IPS DF 4.7 (cell line): ENCODE measurements at regions not wholly inside any gene's neighbourhood (a gene's known extent, or its start where the extent isn't known, plus 50 kb on each side); places are given as distances from the start of the nearest gene placed in this dataset.
A peak's percentile ranks its signal among the peaks of the same experiment; 100 is the strongest.
"Not testable (repeated sequence)": the region's sequence is repeated elsewhere in the genome, so short reads cannot be mapped to it uniquely, and the experiment has no call there.

Source experiments
- DNase-seq: peaks from one replicate; pipeline ENCODE4 v3.0.0-alpha.2; 2013; ENCODE audit warnings: low spot score; ENCODE audit errors: extremely low read depth

DNA sequence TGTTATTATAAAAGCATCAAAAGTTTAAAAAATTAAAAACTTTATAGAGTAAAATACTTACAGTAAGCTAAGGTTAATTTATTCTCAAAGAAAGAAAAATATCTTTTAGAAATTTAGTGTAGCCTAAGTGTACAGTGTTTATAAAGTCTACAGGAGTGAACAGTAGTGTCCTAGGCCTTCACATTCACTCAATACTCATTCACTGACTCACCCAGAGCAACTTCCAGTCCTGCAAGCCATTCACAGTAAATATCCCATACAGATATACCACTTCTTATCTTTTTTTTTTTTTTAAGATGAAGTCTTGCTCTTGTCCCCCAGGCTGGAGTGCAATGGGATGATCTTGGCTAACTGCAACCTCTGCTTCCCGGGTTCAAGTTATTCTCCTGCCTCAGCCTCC lies 73.1 kb upstream of the FST start:
- no peak for DNase-seq

- DNase-seq = no peak
Measured at GRCh38 chr5:53411388-53411787, 69.0 kb upstream of the FST start.

DNA sequence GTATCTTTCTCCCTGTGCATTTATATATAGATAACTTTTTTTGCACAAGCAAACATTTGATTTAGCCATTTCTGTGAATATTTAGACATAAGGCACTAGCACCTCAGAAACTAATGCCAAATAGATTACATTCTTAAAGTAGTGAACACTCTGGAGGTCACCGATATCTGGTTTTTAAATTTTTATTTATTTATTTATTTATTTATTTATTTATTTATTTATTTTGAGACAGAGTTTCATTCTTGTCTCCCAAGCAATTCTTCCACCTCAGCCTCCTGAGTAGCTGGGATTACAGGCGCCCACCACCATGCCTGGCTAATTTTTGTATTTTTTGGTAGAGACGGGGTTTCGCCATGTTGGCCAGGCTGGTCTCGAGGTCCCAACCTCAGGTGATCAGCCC lies 67.9 kb upstream of the FST start:
- not testable (repeated sequence) for DNase-seq

DNA sequence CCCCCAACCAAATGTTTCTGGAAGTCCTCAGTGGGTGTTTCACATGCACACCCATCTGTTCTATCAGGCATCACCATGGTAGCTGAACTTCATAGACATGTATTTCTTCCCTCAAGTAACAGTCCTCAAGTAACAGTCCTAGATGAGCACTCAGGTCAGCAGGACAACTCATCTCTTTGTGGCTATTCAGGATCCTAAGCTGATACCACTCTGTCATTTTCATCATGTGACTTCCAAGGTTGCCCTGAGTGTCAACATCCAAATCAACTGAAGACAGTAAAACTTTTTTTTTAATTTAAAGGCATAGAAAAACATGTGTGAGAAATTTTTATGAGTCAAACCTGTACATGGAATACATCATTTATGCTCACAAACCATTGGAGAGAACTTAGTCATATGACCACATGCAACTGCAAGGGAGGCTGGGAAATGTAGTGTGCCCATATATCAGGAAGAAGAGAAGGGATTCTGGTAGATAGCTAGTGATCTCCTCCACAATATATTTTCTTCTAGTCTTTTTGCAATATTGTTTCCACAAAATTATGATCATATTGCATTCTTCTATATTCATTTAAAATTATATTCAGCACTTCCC lies 64.2 kb upstream of the FST start:
- no peak for DNase-seq

DNA sequence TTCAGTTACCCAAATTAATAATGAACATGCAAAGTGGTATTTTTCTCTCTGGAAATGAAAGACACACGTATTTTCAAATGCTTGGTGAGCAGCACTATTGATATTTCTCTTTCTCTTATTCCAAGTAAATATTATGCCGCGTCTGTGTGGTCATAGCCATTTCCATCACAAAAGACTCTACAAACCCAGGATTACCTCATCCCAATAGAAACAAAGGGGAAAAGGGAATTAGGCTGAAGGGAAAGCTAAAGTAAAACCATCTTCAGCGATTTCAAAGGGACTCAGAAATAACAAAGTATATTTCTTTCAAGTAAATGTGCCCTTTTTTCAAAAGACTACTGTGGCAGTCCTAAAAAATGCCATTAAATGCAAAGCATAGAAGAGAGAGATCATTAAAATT lies 62.0 kb upstream of the FST start:
- no peak for DNase-seq

GRCh38 chr5:53418826-53419658 lies 61.4 kb upstream of the FST start:
- DNase-seq = no peak

- no peak for DNase-seq
Measured at GRCh38 chr5:53422539-53422938, 57.9 kb upstream of the FST start.

DNA sequence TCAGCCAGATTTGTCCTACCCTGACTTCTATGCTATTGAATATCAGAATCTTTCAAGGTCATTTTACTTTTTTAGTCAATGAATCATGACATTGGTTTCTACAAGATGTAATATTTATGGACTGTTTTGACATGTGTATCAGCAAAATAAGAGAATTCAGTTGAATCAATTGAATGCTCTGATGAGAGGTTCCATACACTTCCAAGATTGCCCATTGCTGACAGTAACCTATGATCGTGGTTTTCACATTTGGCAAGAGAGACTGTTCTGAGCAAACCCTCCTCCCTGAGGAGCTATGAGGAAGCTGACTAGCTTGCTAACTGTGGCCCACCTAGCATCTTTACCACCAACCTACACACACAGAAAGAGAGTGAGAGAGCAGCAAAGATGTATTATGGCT lies 56.7 kb upstream of the FST start:
- DNase-seq = no peak

DNA sequence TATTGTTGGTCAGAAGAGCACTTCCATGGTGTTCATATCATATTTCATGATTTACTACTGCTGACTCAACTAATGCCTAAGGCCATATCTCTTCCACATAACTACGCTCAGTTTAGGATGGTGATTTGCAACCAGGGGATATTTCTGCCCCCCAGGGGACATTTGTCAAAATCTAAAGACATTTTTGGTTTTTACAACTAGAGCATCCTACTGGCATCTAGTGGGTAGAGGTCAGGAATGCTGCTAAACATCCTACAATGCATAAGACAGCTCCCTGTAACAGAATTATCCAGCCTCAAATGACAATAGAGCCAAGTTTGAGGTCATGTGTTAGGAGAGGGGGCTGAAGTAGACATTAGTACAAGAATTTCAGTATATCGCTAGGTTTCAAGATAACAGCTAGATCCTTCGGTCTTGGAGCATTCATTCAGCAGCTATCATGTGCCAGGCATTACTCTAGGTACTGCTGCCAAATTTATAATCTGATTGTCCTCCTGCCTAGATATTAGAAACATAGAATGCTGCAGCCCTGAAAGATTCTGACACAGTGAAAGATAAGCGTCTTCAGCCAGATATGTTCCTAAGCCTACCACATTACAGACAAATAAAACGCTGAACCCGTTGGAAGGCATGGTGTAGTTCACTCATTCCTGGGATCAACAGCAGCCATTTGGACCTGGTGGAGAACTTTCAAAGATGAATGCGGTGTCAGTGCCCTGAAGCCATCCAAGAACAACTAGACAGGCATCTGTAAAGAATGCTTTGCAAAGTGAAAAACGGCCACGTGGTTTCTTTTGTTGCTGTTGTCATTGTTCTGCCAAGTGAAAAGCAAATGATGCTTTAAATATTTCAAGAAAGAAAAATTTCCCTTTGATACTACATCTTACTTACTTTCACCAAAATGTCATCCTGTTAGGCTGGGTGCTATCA lies 55.5 kb upstream of the FST start:
- DNase-seq = no peak

DNA sequence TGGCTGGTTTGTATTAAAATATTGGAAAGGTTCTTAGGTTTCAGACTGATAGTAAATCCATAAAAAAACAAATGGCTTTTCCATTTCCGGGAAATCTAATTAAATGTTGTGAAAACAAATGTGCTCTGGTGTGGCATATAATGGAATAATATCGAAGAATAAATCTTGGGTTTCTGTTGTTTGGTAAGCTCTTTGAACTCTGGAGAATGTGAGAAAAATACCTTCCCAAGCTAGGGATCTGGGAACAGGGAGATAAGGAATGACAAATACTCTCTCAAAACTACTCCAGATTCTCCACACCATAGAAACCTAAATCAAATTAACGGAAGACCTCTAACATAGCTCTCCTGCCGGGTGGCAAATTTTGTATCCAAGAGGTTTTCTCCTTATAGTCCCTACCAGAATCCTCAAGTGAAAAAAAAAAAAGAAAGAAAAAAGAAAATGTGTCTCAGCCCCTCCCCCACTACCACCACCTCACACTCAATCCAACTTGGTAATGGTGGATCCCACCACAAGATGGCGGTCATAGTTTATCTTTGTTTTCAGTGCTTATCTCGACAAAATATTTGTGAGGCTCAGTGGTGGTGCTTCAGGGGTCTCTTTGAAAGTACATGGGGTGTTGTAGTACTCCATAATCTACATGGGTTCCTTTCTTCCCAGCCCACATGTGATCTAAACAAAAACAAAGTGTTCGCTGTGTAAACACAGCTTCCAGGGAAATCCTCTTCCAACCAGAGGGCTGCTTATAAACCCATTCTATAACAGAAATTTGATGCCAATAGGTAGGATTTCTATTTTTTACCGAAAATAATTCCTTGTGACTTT lies 54.5 kb upstream of the FST start:
- DNase-seq = peak; percentile 83

GRCh38 chr5:53426512-53426830 lies 54.0 kb upstream of the FST start:
- no peak for DNase-seq

DNA sequence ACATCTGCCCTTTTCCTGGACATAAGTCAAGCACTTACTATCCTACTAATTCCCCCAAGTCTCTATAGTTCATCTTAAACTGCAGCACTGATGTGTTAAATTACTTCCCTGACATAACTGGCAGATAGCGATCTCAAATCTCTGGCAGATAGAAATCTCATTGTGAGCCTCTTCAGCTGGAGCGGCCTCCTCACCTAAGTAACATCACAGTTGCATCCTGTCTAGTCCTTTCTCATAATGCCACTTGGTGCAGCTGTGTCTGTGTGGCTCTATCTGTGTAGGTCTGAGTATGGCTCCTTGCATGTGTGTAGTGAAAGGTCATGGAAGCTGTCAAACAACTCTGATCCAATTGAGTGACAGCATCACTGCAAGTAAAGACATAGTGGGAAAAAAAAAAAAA lies 53.6 kb upstream of the FST start:
- DNase-seq = no peak

DNA sequence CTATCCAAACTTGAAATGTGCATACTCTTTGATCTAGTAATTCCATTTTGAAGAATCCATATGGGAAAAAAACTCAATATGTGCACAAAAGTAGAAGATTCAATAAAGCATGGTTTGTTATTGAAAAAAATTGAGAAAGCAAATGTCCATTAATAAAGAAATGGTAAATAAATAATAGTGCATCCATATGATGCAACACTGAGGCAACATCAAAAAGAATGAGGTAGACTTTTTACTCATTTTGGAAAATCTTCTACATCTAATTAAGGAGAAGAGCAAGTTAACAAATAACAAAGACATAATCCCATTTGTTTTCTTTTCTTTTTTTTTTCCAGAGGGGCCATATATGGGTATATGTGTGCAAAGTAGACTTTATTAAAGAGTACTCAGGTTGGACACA lies 52.5 kb upstream of the FST start:
- no peak for DNase-seq

DNA sequence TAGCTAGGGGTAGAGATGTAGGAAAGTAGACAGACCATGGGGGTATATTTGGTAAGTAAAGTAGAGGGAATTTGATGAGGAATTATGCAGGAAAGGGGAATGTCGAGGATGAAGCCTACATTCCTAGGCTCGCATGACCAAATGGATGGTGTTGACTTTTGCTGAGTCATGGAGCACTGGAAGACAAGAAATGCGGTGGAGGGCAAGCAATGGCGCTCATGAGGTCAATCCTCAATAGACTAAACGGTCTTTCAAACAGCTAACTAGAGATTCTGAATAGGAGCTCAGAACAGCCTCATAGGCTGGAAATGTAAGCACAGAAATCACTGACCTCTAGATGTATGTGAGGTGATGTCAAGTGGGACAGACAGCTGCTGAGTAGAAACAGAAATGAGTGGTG lies 50.7 kb upstream of the FST start:
- DNase-seq = no peak

DNA sequence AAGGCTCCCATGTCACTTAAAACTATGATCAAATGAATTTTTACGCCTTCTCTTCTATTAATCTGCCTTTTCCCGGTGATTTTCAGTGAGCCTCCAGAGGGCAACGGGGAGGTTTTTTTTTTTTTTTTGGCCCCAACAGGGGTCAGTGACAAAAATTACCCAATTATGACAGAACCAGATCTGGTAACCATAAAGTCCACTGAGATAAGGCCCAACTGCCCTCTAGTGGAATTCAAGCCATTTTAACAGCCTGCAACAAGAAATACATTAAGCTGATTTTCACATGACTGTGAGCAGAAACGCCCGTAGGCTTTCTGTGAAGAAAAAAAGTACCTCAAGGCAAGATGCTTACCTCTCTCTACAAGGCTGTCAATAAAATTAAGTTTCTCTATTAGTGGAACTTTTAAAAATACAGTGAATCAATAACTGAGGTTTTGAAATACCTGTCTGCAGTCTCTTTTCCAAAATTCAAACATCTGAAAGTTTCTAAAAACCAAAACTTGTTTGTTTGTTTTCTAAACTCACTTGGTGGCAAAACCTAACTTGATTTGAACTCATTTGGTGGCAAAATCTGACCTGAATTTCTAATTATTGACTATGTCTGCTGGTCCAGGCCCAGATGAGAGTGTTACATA lies 49.7 kb upstream of the FST start:
- no peak for DNase-seq
